CD1c-positive myeloid dendritic cell (primary cell): ENCODE measurements at regions not wholly inside any gene's neighbourhood (a gene's known extent, or its start where the extent isn't known, plus 50 kb on each side); places are given as distances from the start of the nearest gene placed in this dataset.
"Not testable (repeated sequence)": the region's sequence is repeated elsewhere in the genome, so short reads cannot be mapped to it uniquely, and the experiment has no call there.

Experiments
- DNase-seq: peaks from one replicate; pipeline ENCODE4 v3.0.0-alpha.2; 2016; ENCODE audit errors: extremely low spot score

GRCh38 chr7:121497545-121497944 is 101.4 kb upstream of the FAM3C start:
- DNase-seq = not testable (repeated sequence)

- DNase-seq = no peak
These were observed 98.4 kb upstream of the FAM3C start for GRCh38 chr7:121494516-121494915.

- DNase-seq = no peak
These were observed 97.4 kb upstream of the FAM3C start for GRCh38 chr7:121493553-121493952.

- no peak for DNase-seq
These were observed 94.2 kb upstream of the FAM3C start for GRCh38 chr7:121490309-121490708.

- no peak for DNase-seq
These were observed 93.3 kb upstream of the FAM3C start for GRCh38 chr7:121489440-121489839.

- no peak for DNase-seq
These were observed 92.1 kb upstream of the FAM3C start for GRCh38 chr7:121488111-121488650.

GRCh38 chr7:121486590-121486989 is 90.5 kb upstream of the FAM3C start:
- no peak for DNase-seq

- DNase-seq = no peak
These were observed 89.5 kb upstream of the FAM3C start for GRCh38 chr7:121485467-121486243.

GRCh38 chr7:121484089-121484763 is 88.1 kb upstream of the FAM3C start:
- DNase-seq = no peak

GRCh38 chr7:121480566-121481335 is 84.6 kb upstream of the FAM3C start:
- DNase-seq = no peak

- DNase-seq = no peak
These were observed 84.0 kb upstream of the FAM3C start for GRCh38 chr7:121480058-121480457.

GRCh38 chr7:121479466-121479865 is 83.4 kb upstream of the FAM3C start:
- DNase-seq = no peak

- DNase-seq = no peak
These were observed 79.7 kb upstream of the FAM3C start for GRCh38 chr7:121475806-121476205.

- DNase-seq = no peak
These were observed 78.2 kb upstream of the FAM3C start for GRCh38 chr7:121474301-121474673.

- no peak for DNase-seq
These were observed 77.7 kb upstream of the FAM3C start for GRCh38 chr7:121473645-121474300.

GRCh38 chr7:121466455-121466854 is 70.3 kb upstream of the FAM3C start:
- DNase-seq = no peak

- DNase-seq = no peak
These were observed 63.0 kb upstream of the FAM3C start for GRCh38 chr7:121459148-121459547.

- no peak for DNase-seq
These were observed 60.8 kb upstream of the FAM3C start for GRCh38 chr7:121456785-121457359.

GRCh38 chr7:121456015-121456414 is 59.9 kb upstream of the FAM3C start:
- DNase-seq = no peak

- DNase-seq = no peak
These were observed 56.3 kb upstream of the FAM3C start for GRCh38 chr7:121452389-121452788.

GRCh38 chr7:121451367-121452094 is 55.4 kb upstream of the FAM3C start:
- DNase-seq = no peak
